ENCODE measurements at regions not wholly inside any gene's neighbourhood (a gene's known extent, or its start where the extent isn't known, plus 50 kb on each side); places are given as distances from the start of the nearest gene placed in this dataset.

DNA sequence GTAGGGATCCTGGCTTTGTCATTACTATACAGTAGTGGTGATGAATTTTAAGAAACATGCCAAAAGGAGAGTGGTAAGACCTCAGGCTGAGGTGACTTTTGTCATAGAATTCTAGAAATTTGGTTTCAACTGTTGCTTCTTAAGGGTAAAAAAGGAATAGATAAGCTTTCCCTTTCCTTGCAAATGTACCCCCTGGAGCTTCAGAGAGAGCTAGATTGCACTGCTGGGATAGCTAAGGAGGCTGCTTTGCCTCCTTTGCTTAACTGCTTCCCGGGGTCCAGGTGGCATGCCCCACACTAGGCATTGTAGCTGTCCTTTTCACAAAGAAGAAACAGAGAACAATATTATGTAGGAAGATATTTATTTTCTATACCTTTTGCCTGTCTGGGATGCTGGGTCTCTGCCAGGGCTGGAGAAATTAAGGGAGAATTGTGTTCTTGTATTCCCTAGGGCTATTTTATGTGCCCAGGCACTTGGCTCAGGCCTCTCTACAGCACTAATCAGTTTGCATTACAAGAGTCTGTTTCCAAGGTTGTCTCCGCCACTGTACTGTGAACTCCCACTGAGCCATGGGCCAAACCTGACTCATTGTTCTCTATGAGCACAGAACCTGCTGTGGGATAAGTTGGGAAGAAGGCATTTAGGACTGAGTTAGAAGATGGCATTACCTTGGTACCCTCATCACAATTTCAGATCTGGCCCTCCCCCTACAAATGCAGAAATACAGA is 460.0 kb downstream of the PDCD6IP start:
- TF ChIP-seq POLR2A (IDR thresholded peaks at IDR 0.05; ENCODE audit: low read length): no peak
- TF ChIP-seq GATA1 (IDR thresholded peaks at IDR 0.05; ENCODE audit: low read depth, low read length): no peak
